NCI-H460 (cell line): ENCODE measurements at regions not wholly inside any gene's neighbourhood (a gene's known extent, or its start where the extent isn't known, plus 50 kb on each side); places are given as distances from the start of the nearest gene placed in this dataset.

Experiments used
- DNase-seq: peaks from one replicate; pipeline ENCODE4 v3.0.0-alpha.2; 2016; ENCODE audit warnings: low read depth; ENCODE audit errors: extremely low read depth

- no peak for DNase-seq
These were observed 376.3 kb upstream of the PRMT6 start for GRCh38 chr1:106680216-106680615.

GRCh38 chr1:106680776-106681344 lies 375.6 kb upstream of the PRMT6 start:
- DNase-seq: no peak

GRCh38 chr1:106681939-106682522 lies 374.4 kb upstream of the PRMT6 start:
- DNase-seq: no peak

- DNase-seq: no peak
These were observed 368.0 kb upstream of the PRMT6 start for GRCh38 chr1:106688446-106688845.

- no peak for DNase-seq
These were observed 357.8 kb upstream of the PRMT6 start for GRCh38 chr1:106698660-106699059.

GRCh38 chr1:106699433-106699832 lies 357.0 kb upstream of the PRMT6 start:
- no peak for DNase-seq

- no peak for DNase-seq
These were observed 356.3 kb upstream of the PRMT6 start for GRCh38 chr1:106700211-106700610.

- DNase-seq: no peak
These were observed 350.5 kb upstream of the PRMT6 start for GRCh38 chr1:106705971-106706370.

GRCh38 chr1:106717591-106717990 lies 338.9 kb upstream of the PRMT6 start:
- DNase-seq: no peak

- no peak for DNase-seq
These were observed 334.7 kb upstream of the PRMT6 start for GRCh38 chr1:106721790-106722189.

- DNase-seq: no peak
These were observed 334.0 kb upstream of the PRMT6 start for GRCh38 chr1:106722466-106722865.

- no peak for DNase-seq
These were observed 329.3 kb upstream of the PRMT6 start for GRCh38 chr1:106727171-106727570.

GRCh38 chr1:106746448-106747085 lies 309.9 kb upstream of the PRMT6 start:
- no peak for DNase-seq

- DNase-seq: no peak
These were observed 309.2 kb upstream of the PRMT6 start for GRCh38 chr1:106747232-106747631.

GRCh38 chr1:106747791-106748190 lies 308.7 kb upstream of the PRMT6 start:
- DNase-seq: no peak

GRCh38 chr1:106748606-106749005 lies 307.9 kb upstream of the PRMT6 start:
- DNase-seq: no peak

GRCh38 chr1:106749491-106749890 lies 307.0 kb upstream of the PRMT6 start:
- no peak for DNase-seq

GRCh38 chr1:106749906-106750305 lies 306.6 kb upstream of the PRMT6 start:
- no peak for DNase-seq

GRCh38 chr1:106751002-106751401 lies 305.5 kb upstream of the PRMT6 start:
- no peak for DNase-seq

GRCh38 chr1:106753066-106753465 lies 303.4 kb upstream of the PRMT6 start:
- no peak for DNase-seq

GRCh38 chr1:106754957-106755356 lies 301.5 kb upstream of the PRMT6 start:
- DNase-seq: no peak

GRCh38 chr1:106755682-106756406 lies 300.6 kb upstream of the PRMT6 start:
- DNase-seq: no peak
